DMS53 treated with DMSO at 0.1 percent for 48 hours (cell line): ENCODE measurements at regions not wholly inside any gene's neighbourhood (a gene's known extent, or its start where the extent isn't known, plus 50 kb on each side); places are given as distances from the start of the nearest gene placed in this dataset.

Experiments used
- DNase-seq: peaks from one replicate; lab custom pipeline; 2025; ENCODE audit not compliant: unreplicated experiment; lab: John Stamatoyannopoulos, UW

- DNase-seq, result no peak
These were observed 141.7 kb upstream of the TMEM72 start for GRCh38 chr10:44769450-44769849.

GRCh38 chr10:44771233-44771995, 139.7 kb upstream of the TMEM72 start:
- DNase-seq, result no peak

- DNase-seq, result no peak
These were observed 137.6 kb upstream of the TMEM72 start for GRCh38 chr10:44773565-44773964.

GRCh38 chr10:44774676-44775401, 136.3 kb upstream of the TMEM72 start:
- no peak for DNase-seq

- DNase-seq, result no peak
These were observed 135.8 kb upstream of the TMEM72 start for GRCh38 chr10:44775402-44775741.

GRCh38 chr10:44776181-44776580, 135.0 kb upstream of the TMEM72 start:
- DNase-seq, result no peak

GRCh38 chr10:44779511-44779910, 131.6 kb upstream of the TMEM72 start:
- no peak for DNase-seq

GRCh38 chr10:44780426-44780825, 130.7 kb upstream of the TMEM72 start:
- no peak for DNase-seq

GRCh38 chr10:44781131-44781530, 130.0 kb upstream of the TMEM72 start:
- DNase-seq, result no peak

- no peak for DNase-seq
These were observed 124.8 kb upstream of the TMEM72 start for GRCh38 chr10:44786286-44786850.

- no peak for DNase-seq
These were observed 123.6 kb upstream of the TMEM72 start for GRCh38 chr10:44787480-44788075.

- no peak for DNase-seq
These were observed 122.7 kb upstream of the TMEM72 start for GRCh38 chr10:44788147-44789129.

GRCh38 chr10:44792119-44792775, 118.9 kb upstream of the TMEM72 start:
- DNase-seq, result no peak

- no peak for DNase-seq
These were observed 111.2 kb upstream of the TMEM72 start for GRCh38 chr10:44799966-44800365.

- DNase-seq, result peak; percentile 92
These were observed 109.5 kb upstream of the TMEM72 start for GRCh38 chr10:44801383-44802327.

- no peak for DNase-seq
These were observed 107.3 kb upstream of the TMEM72 start for GRCh38 chr10:44803862-44804261.

GRCh38 chr10:44804661-44805060, 106.5 kb upstream of the TMEM72 start:
- no peak for DNase-seq

- no peak for DNase-seq
These were observed 105.5 kb upstream of the TMEM72 start for GRCh38 chr10:44805466-44806210.
